GM12878 (cell line): ENCODE measurements at regions not wholly inside any gene's neighbourhood (a gene's known extent, or its start where the extent isn't known, plus 50 kb on each side); places are given as distances from the start of the nearest gene placed in this dataset.

Experiments
- CHD2 ChIP-seq: IDR thresholded peaks from 2 replicates; pipeline ENCODE4 v1.6.1; 2011; ENCODE audit warnings: low read depth, low read length, improper control_type of control experiment, borderline replicate concordance
- CTCF ChIP-seq, 3 experiments: IDR thresholded peaks in 2 of 3; conservative IDR thresholded peaks in 1 of 3; 2 replicates each; pipeline ENCODE4 v1.5.1; 2011; ENCODE audit warnings: low read depth in 3 of 3, low read length in 3 of 3, mild to moderate bottlenecking in 3 of 3, control low read depth in 2 of 3, moderate library complexity in 2 of 3, inconsistent platforms in 1 of 3, mixed read lengths in 1 of 3; ENCODE audit not compliant: control insufficient read depth in 2 of 3, insufficient read depth in 1 of 3; ENCODE audit errors: extremely low read depth in 1 of 3
- E2F4 ChIP-seq: IDR thresholded peaks from 2 replicates; pipeline ENCODE4 v1.6.1; 2012; ENCODE audit warnings: low read depth, low read length, improper control_type of control experiment
- EP300 ChIP-seq, 2 experiments: fragments of 150-350 bp in 1 of 2; IDR thresholded peaks; 2 replicates each; pipeline ENCODE4 v1.6.1; 2011 to 2012; ENCODE audit warnings: low read depth in 2 of 2, low read length in 2 of 2, borderline replicate concordance in 1 of 2, improper control_type of control experiment in 1 of 2, inconsistent platforms in 1 of 2; ENCODE audit not compliant: control insufficient read depth in 1 of 2
- FOXK2 ChIP-seq: fragments of 450-650 bp; IDR thresholded peaks from 2 replicates; pipeline ENCODE4 v1.6.1; 2017; ENCODE audit warnings: mild to moderate bottlenecking, moderate library complexity
- POLR2A ChIP-seq: IDR thresholded peaks from 2 replicates; pipeline ENCODE4 v1.6.1; 2011; ENCODE audit warnings: low read depth, mild to moderate bottlenecking, low read length
- PRDM15 ChIP-seq: fragments of 450-650 bp; formaldehyde crosslinking; IDR thresholded peaks from 2 replicates; pipeline ENCODE4 v1.4.0; 2020; ENCODE audit warnings: mild to moderate bottlenecking, moderate library complexity
- RAD21 ChIP-seq: IDR thresholded peaks from 2 replicates; pipeline ENCODE4 v1.6.1; 2011; ENCODE audit warnings: mild to moderate bottlenecking, low read depth, low read length, moderate library complexity; ENCODE audit not compliant: insufficient read depth
- SIN3A ChIP-seq: IDR thresholded peaks from 2 replicates; pipeline ENCODE4 v1.6.1; 2012; ENCODE audit warnings: low read depth, low read length, improper control_type of control experiment

- TF ChIP-seq EP300 (IDR thresholded peaks at IDR 0.05; ENCODE audit: borderline replicate concordance in 1 of 2, control insufficient read depth in 1 of 2, low read depth in 2 of 2, low read length in 2 of 2) (no peak), CTCF (IDR thresholded peaks at IDR 0.05 in 2 of 3, conservative IDR thresholded peaks at IDR 0.05 in 1 of 3; ENCODE audit: control insufficient read depth in 2 of 3, extremely low read depth in 1 of 3, insufficient read depth in 1 of 3, low read depth in 3 of 3, low read length in 3 of 3) (no peak), PRDM15 (no peak), POLR2A (no peak), SIN3A (no peak), RAD21 (no peak), FOXK2 (no peak), E2F4 (no peak), CHD2 (no peak)
Observed at GRCh38 chr7:67825356-67825755, 828.7 kb downstream of the TYW1 start.
